Embryonic facial prominence (tissue), 1 donor: ENCODE measurements at regions not wholly inside any gene's neighbourhood (a gene's known extent, or its start where the extent isn't known, plus 50 kb on each side); places are given as distances from the start of the nearest gene placed in this dataset.
"Not testable (repeated sequence)": the region's sequence is repeated elsewhere in the genome, so short reads cannot be mapped to it uniquely, and the experiment has no call there.

Experiments
- DNase-seq: peaks from one replicate; pipeline ENCODE4 v3.0.0-alpha.2; 2016; ENCODE audit errors: extremely low spot score

- DNase-seq = no peak
Measured at GRCh38 chr10:56104487-56104886, 256.6 kb downstream of the ZWINT start.

GRCh38 chr10:56096226-56096517 is 264.9 kb downstream of the ZWINT start:
- no peak for DNase-seq

DNA sequence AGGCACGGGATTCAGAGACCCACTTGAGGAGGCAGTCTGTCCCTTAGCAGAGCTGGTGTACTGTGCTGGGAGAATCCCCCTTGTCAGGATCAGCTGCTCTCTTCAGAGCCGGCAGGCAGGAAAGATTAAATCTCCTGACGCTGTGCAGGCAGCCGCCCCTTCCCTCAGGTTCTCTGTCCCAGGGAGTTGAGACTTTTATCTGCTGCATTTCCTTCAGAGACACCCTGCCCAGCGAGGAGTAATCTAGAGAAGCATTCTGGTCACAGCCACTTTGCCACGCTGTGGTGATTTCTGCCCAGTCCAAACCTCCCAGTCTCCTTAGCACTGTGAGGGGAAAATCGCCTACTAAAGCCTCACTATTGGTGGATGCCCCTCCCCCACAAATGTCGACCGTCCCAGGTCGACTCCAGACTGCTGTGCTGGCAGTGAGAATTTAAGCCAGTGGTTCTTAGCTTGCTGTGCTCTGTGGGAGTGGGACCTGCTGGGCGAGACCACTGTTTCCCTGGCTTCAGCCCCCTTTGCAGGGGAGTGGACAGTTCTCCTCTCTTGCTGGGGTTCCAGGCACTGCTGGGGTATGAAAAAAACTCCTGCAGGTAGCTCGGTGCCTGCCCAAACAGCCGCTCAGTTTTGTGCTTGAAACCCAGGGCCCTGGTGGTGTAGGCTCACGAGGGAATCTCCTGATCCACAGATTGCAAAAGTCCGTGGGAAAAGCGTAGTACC is 265.4 kb downstream of the ZWINT start:
- DNase-seq = no peak

DNA sequence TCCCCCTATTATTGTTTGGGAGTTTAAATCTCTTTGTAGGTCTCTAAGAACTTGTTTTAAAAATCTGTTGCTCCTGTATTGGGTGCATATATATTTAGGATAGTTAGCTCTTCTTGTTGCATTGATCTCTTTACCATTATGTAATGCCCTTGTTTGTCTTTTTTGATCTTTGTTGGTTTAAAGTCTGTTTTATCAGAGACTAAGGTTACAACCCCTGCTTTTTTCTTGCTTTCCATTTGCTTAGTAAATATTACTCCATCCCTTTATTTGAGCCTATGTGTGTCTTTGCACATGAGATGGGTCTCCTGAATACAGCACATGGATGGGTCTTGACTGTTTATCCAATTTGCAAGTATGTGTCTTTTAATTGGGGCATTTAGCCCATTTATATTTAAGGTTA is 267.4 kb downstream of the ZWINT start:
- DNase-seq = not testable (repeated sequence)

GRCh38 chr10:56091872-56092271 is 269.2 kb downstream of the ZWINT start:
- no peak for DNase-seq

DNA sequence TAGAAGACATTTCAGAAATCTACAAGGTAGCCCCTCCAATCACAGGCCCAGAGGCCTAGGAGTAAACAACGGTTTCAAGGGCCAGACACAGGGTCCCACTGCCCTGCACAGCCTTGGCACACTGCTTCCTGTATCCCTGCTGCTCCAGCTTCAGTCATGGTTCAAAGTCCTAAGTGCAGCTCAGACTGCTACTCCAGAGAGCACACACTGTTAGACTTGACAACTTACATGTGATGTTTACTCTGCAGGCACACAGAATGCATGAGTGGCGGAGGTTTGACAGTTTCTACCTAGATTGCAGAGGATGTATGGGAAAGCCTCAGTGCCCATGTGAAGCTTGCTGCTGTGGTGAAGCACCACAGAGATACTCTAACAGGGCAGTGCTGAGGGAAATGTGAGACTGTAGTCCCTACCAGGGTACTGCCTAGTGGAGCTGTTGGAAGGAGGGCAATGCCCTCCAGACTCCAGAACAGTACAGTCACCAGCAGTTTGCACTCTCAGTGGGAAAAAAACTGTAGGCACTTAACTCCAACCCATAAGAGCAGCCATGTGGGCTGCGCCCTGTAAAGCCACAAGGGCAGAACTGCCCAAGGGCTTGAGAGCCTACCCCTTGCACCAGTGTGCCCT is 270.0 kb downstream of the ZWINT start:
- DNase-seq = no peak

DNA sequence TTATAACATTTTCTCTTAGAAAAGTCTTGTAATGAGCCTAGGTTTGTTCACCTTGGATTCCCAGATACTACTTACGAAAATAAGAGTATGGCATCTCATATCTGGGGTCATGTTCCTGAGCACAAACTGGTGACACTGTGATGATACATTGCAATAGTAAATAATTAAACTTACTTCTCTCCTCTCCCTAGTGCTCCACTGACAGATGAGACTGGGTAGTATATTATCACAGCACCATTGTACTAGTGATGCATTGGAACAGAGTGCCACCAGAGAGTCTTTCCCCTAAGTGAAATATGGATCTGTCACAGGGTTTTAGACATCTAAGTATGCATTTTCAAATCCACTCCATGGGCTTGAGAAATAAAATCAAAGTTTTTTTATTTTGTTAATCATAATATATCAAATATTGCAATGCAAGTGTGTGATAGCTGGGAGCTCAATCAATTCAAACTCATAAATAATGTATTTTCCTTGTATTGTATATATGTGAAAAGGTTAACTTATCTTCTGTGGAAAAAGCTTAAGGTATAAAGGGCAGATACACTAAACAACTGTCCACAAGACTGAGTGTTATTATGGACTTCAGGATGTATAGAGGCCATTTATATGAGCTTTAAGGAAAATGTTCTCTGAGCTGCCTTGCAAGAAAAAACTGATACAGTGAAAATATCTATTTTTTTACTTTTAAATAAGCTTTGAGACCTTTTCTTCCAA is 275.5 kb downstream of the ZWINT start:
- no peak for DNase-seq

GRCh38 chr10:56082169-56082568 is 278.9 kb downstream of the ZWINT start:
- DNase-seq = no peak

DNA sequence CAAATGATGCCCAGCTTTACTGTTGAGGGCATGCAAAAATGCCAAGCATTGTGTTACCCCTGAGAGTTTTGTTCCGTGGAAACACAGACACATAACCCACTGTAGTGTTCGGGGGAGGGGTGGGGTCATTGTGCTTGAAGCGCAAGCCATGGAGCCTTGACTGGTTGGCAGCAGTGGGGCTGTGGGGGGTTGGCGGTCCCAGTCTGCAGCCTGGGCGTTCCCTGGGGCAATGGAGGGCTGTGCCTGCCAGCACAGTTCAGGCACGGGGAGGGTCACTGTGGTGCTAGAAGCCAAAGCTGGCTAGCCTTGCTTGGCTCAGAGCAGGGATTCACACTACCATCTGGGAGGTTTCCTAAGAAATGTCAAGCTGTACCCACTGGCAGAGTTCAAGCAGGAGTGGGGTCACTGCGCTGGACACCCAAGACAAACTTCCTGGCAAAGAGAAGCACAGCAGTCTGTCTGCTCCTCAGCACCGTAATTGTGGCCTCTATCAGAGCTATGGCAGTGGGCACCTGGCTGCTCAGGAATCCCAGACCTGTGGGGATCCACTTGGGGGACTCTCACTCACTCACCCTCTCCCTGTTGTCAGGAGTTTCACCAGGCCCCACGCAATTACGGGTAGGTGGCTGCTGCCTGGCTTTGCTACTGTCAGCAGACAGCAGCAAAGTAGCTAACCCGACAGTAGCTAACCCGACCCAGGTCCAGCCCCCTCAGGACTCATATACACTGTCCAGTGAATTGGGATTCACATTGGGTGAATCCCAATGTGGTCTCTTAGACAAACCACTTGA is 292.4 kb downstream of the ZWINT start:
- no peak for DNase-seq

DNA sequence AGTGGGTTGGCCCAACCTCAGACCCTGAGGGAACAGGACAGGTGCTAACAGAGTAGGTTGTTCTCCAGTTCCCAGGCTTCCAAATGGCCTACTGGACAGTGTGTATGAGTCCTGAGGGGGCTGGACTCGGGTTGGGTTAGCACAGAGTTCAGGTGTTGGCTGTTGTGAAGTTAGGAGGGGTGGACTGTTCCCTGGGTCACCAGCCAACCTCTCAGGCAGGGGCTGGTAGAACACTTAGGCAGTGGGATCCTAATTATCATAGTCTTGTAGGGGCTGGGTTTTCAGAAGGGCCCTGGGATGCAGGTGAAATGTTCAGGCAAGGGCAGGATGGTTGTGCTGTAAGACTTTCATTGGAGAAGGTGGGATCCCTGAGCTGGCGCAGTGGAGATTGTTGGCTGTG is 293.0 kb downstream of the ZWINT start:
- no peak for DNase-seq

- DNase-seq = no peak
Measured at GRCh38 chr10:56063642-56064041, 297.4 kb downstream of the ZWINT start.

- no peak for DNase-seq
Measured at GRCh38 chr10:56057860-56058259, 303.2 kb downstream of the ZWINT start.

DNA sequence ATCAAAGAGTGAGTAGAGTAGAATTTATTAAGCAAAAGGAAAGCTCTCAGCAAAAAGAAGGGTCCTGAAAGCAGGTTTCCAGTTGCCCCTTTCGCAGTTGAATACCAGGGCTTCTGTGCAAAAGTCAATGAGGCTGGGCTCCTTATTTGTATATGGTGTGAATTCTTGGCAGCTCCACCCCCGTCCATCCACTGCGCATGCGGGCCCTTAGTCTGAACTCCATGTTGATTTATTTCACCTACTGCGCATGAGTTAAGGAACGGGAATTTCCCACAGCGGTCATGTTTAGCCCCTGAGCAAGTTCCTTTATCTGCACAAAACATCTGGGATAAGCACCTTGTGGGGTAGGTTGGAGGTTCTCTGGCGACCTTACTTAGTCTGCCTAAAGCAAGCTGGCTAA is 325.6 kb downstream of the ZWINT start:
- no peak for DNase-seq

DNA sequence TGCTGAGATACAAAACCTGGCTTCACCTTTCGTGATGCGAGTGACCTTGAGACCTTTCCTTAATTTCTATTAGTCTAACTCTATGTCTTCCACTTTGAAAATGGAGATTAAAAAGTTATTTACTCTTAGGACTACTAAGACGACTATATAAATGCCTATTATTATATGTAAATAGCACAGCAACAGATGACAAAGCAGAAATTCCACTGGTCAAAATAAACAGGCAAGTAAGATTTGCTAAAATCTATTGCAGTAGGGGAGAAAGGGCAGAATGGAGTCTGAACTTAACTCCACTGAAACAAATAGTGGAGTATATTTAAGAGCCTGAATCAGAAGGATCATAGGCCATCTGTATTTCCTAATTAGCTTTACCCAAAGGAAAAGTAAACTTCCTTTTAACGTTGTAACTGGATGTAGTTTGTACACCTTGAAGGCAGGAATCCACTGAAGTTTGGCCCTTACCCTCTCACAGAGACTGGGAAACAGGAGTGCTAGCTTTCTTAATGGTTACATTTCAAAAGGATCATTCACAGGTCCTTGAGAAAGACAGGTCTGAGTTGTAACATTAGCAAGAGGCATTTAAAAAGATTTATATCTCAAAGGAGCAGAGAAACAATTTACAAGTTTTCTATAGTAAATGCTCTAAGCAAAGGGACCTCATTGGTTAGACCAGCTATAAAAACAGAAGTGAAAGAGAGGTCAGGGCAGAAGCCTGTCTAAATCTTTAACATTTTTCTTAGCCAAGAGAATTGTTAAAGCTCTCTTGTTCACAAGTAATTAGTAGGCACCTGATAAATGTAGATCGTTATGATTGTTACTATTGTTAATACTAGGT is 332.5 kb downstream of the ZWINT start:
- DNase-seq = no peak

DNA sequence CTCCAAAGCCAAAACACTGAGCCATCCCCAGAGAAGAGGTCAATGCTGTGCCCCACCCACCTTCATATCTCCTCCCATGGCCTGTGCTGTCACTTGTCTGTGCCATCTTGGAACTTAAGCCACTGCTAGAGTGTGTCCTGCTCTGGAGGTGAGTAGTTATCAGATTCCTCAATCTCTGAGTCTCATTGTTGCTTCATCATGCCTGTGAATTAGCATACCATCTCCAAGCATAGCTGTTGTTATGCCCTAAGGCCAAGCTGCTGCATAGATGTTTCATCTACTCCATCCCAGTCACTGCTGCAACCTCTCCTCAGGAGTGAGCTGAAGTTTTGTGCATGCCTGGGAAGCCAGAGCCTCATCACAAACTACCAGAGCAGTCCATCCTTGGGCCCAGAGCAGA is 349.0 kb downstream of the ZWINT start:
- DNase-seq = no peak

DNA sequence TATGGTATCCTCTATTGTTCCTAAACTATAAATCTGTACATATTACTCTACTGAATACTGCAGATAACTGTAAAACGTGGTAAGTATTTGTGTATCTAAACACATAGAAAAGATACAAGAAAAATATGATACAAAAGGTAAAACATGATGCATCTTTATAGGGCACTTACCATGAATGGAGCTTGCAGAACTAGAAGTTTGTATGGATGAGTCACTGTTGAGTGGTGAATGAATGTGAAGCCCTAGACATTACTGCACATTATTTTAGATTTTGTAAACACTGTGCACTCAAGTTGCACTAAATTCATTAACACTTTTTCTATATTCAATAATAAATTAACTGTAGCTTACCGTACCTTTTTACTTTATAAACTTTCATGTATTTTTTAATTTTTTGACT is 357.5 kb downstream of the ZWINT start:
- no peak for DNase-seq

- no peak for DNase-seq
Measured at GRCh38 chr10:55989188-55989587, 371.9 kb downstream of the ZWINT start.

GRCh38 chr10:55979203-55979602 is 381.9 kb downstream of the ZWINT start:
- no peak for DNase-seq

- no peak for DNase-seq
Measured at GRCh38 chr10:55966101-55966500, 395.0 kb downstream of the ZWINT start.

- DNase-seq = no peak
Measured at GRCh38 chr10:55943403-55943802, 417.7 kb downstream of the ZWINT start.

DNA sequence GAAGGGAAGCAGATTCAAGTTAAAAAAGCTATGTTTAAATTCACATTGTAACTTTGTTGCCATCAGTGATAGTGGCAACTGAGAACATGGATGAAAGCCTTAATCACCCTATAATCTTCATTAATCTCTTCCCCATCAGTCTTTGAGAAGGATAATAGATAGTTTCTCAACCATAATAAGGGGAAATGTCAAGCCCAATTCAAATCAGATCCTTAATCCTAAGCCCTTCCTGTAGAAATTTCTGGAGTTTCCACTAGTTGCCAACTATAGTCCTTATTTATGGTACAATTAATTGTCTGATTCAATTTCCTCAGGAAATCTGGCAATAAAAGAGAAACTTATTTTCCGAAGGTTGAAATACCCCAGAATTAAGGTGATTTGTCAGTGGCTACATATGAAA is 431.8 kb downstream of the ZWINT start:
- DNase-seq = no peak
